ENCODE measurements at regions not wholly inside any gene's neighbourhood (a gene's known extent, or its start where the extent isn't known, plus 50 kb on each side); places are given as distances from the start of the nearest gene placed in this dataset.

DNA sequence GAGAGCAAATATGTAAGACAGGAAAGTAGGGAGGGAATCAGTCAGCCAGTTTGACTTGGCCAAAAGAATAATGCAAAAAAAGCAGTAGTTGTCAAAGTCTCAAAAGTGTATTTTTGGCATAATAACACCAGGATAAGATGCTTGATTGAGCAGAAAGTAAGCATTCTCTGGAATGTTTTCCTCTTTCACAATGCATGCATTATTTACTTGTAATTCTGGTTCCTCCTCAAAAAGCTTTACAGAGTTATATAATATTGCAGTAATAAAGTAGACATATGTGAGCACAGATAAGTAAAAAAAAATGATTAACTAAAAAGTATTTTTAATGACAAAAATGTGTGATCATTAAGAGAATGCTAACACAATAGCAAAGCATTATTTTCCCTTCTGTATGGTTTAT is 285.9 kb upstream of the BCHE start:
- no peaks in the 10 kb centered on the region for H3K9me3 ChIP-seq (ENCODE audit: low read depth, low read length, poor library complexity, severe bottlenecking)
- no peak overlapping the region for H3K27ac ChIP-seq (ENCODE audit: low read depth, low read length, poor library complexity, severe bottlenecking)
- H3K36me3 ChIP-seq (ENCODE audit: insufficient read depth, low read length, poor library complexity, severe bottlenecking): no peaks in the 10 kb centered on the region
- ChIA-PET POLR2A (ENCODE audit: low non-redundant PET) (no interaction called here), CTCF (no interaction called here)
- no peaks in the 10 kb centered on the region for H3K4me1 ChIP-seq (ENCODE audit: insufficient read depth, low read length, poor library complexity, severe bottlenecking)
- BruUV-seq (replicated peaks): no TSS peak
- no peaks in the 10 kb centered on the region for H3K27me3 ChIP-seq (replicated peaks; ENCODE audit: insufficient read depth, low read depth, low read length, poor library complexity)
- no peak for DNase-seq (ENCODE audit: low spot score)
- TF ChIP-seq, protein P1, sequence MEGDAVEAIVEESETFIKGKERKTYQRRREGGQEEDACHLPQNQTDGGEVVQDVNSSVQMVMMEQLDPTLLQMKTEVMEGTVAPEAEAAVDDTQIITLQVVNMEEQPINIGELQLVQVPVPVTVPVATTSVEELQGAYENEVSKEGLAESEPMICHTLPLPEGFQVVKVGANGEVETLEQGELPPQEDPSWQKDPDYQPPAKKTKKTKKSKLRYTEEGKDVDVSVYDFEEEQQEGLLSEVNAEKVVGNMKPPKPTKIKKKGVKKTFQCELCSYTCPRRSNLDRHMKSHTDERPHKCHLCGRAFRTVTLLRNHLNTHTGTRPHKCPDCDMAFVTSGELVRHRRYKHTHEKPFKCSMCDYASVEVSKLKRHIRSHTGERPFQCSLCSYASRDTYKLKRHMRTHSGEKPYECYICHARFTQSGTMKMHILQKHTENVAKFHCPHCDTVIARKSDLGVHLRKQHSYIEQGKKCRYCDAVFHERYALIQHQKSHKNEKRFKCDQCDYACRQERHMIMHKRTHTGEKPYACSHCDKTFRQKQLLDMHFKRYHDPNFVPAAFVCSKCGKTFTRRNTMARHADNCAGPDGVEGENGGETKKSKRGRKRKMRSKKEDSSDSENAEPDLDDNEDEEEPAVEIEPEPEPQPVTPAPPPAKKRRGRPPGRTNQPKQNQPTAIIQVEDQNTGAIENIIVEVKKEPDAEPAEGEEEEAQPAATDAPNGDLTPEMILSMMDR (conservative IDR thresholded peaks at IDR 0.05; ENCODE audit: low read depth, low read length): no peak
- TF ChIP-seq EZH2 (IDR thresholded peaks at IDR 0.05; ENCODE audit: borderline replicate concordance, low read depth, low read length, poor library complexity, severe bottlenecking): no peak
- intact Hi-C loops (cut with micrococcal nuclease; ENCODE audit: unreplicated experiment): loop anchor here (1.0 kb wide), 1 partner anchor 9 kb away; no protein-coding TSS in a partner anchor
- H3K4me3 ChIP-seq (ENCODE audit: low read depth, low read length, poor library complexity, severe bottlenecking): no peak overlapping the region

DNA sequence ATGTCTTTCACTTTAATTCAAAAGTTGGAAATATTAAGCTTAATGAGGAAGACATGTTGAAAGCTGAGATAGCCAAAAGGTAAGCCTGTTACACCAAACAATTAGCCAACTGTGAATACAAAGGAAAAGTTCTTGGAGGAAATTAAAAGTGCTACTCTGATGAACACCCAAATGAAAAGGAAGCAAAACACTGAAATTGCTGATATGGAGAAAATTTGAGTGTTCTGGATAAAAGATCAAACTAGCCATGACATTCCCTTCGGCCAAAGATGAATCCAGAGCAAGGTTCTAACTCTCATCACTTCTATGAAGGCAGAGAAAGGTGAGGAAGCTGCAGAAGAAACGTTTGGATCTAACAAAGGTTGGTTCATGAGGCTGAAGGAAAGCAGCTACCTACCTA is 280.8 kb upstream of the BCHE start:
- Histone ChIP-seq H3K27me3 (replicated peaks; ENCODE audit: insufficient read depth, low read depth, low read length, poor library complexity) (no peaks in the 10 kb centered on the region), H3K27ac (ENCODE audit: low read depth, low read length, poor library complexity, severe bottlenecking) (no peak overlapping the region), H3K4me1 (ENCODE audit: insufficient read depth, low read length, poor library complexity, severe bottlenecking) (no peaks in the 10 kb centered on the region), H3K9me3 (ENCODE audit: low read depth, low read length, poor library complexity, severe bottlenecking) (no peaks in the 10 kb centered on the region), H3K4me3 (ENCODE audit: low read depth, low read length, poor library complexity, severe bottlenecking) (no peak overlapping the region), H3K36me3 (ENCODE audit: insufficient read depth, low read length, poor library complexity, severe bottlenecking) (no peaks in the 10 kb centered on the region)
- DNase-seq (ENCODE audit: low spot score): no peak
- ChIA-PET POLR2A (ENCODE audit: low non-redundant PET) (no interaction called here), CTCF (no interaction called here)
- intact Hi-C loops (cut with micrococcal nuclease; ENCODE audit: unreplicated experiment): no loop called here
- BruUV-seq (replicated peaks): no TSS peak
- no peak for TF ChIP-seq EZH2 (IDR thresholded peaks at IDR 0.05; ENCODE audit: borderline replicate concordance, low read depth, low read length, poor library complexity, severe bottlenecking)
- TF ChIP-seq, protein P1 (conservative IDR thresholded peaks at IDR 0.05; ENCODE audit: low read depth, low read length): no peak

DNA sequence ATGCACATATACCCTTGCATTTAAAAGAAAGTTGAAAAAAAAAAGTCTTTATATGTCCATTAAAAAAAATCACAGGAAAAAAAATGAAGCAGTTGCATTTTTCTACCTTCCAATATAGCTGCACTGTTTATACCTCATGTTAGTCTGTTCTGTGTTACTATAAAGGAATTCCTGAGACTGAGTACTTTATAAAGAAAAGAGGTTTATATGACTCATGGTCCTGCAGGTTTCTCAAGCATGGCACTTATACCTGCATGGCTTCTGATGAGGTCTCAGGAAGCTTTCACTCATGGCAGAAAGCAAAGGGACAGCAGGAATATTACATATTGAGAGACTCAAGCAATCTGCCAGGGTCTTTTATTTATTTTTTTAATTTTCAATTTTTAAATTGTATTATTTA is 277.2 kb upstream of the BCHE start:
- no peaks in the 10 kb centered on the region for H3K36me3 ChIP-seq (ENCODE audit: insufficient read depth, low read length, poor library complexity, severe bottlenecking)
- H3K27me3 ChIP-seq (replicated peaks; ENCODE audit: insufficient read depth, low read depth, low read length, poor library complexity): no peaks in the 10 kb centered on the region
- CTCF ChIA-PET: no interaction called here
- no peak for DNase-seq (ENCODE audit: low spot score)
- no peaks in the 10 kb centered on the region for H3K9me3 ChIP-seq (ENCODE audit: low read depth, low read length, poor library complexity, severe bottlenecking)
- BruUV-seq (replicated peaks): no TSS peak
- no peaks in the 10 kb centered on the region for H3K4me1 ChIP-seq (ENCODE audit: insufficient read depth, low read length, poor library complexity, severe bottlenecking)
- H3K4me3 ChIP-seq (ENCODE audit: low read depth, low read length, poor library complexity, severe bottlenecking): no peak overlapping the region
- H3K27ac ChIP-seq (ENCODE audit: low read depth, low read length, poor library complexity, severe bottlenecking): no peak overlapping the region
- TF ChIP-seq EZH2 (IDR thresholded peaks at IDR 0.05; ENCODE audit: borderline replicate concordance, low read depth, low read length, poor library complexity, severe bottlenecking): no peak
- TF ChIP-seq, protein P1 (conservative IDR thresholded peaks at IDR 0.05; ENCODE audit: low read depth, low read length): no peak
- POLR2A ChIA-PET (ENCODE audit: low non-redundant PET): no interaction called here
- intact Hi-C loops (cut with micrococcal nuclease; ENCODE audit: unreplicated experiment): loop anchor here (1.0 kb wide), 1 partner anchor 9 kb away; no protein-coding TSS in a partner anchor

Data from A673 (cell line).